Loucy (cell line): ENCODE measurements at regions not wholly inside any gene's neighbourhood (a gene's known extent, or its start where the extent isn't known, plus 50 kb on each side); places are given as distances from the start of the nearest gene placed in this dataset.

Source experiments
- H2AFZ ChIP-seq: fragments of 200-600 bp; sonication (generic); 2 replicates; pipeline ENCODE4 v1.6.0; 2016; ENCODE audit warnings: antibody characterized with exemption, mild to moderate bottlenecking, low read length, moderate library complexity
- H3F3A ChIP-seq: fragments of 200-600 bp; 2 replicates; pipeline ENCODE4 v1.6.0; 2016; ENCODE audit warnings: antibody characterized with exemption, low read depth, mild to moderate bottlenecking
- H3K27me3 ChIP-seq: fragments of 200-600 bp; sonication (generic); 2 replicates; pipeline ENCODE4 v1.6.1; 2014; ENCODE audit warnings: low read length, mild to moderate bottlenecking; ENCODE audit not compliant: insufficient read depth, poor library complexity, severe bottlenecking
- H3K36me3 ChIP-seq: fragments of 200-600 bp; sonication (generic); 2 replicates; pipeline ENCODE4 v1.6.1; 2016; ENCODE audit warnings: low read length; ENCODE audit not compliant: insufficient read depth
- H3K4me1 ChIP-seq: fragments of 200-600 bp; sonication (generic); 2 replicates; pipeline ENCODE4 v1.5.1; 2014; ENCODE audit warnings: low read length, mild to moderate bottlenecking; ENCODE audit not compliant: insufficient read depth, poor library complexity, severe bottlenecking
- H3K4me2 ChIP-seq: fragments of 200-600 bp; sonication (generic); 2 replicates; pipeline ENCODE4 v1.6.0; 2014; ENCODE audit warnings: antibody characterized with exemption, low read length, low read depth, mild to moderate bottlenecking; ENCODE audit not compliant: poor library complexity, severe bottlenecking
- H3K4me3 ChIP-seq: fragments of 200-600 bp; sonication (generic); 2 replicates; pipeline ENCODE4 v1.5.1; 2014; ENCODE audit warnings: low read length, mild to moderate bottlenecking, mixed read lengths; ENCODE audit not compliant: poor library complexity, severe bottlenecking
- H3K79me2 ChIP-seq: fragments of 200-600 bp; sonication (generic); 2 replicates; pipeline ENCODE4 v1.6.1; 2014; ENCODE audit warnings: low read length; ENCODE audit not compliant: insufficient read depth
- H3K9ac ChIP-seq: fragments of 200-600 bp; sonication (generic); 2 replicates; pipeline ENCODE4 v1.6.0; 2014; ENCODE audit warnings: mild to moderate bottlenecking, low read depth, low read length, moderate library complexity; ENCODE audit not compliant: poor library complexity, severe bottlenecking
- H3K9me2 ChIP-seq: fragments of 200-600 bp; sonication (generic); replicated peaks from 2 replicates; pipeline ENCODE4 v1.6.1; 2016; ENCODE audit warnings: low read depth, low read length, mixed read lengths
- H3K9me3 ChIP-seq: fragments of 200-600 bp; sonication (generic); 2 replicates; pipeline ENCODE4 v1.6.1; 2014; ENCODE audit warnings: mild to moderate bottlenecking, antibody characterized with exemption, low read length, low read depth; ENCODE audit not compliant: insufficient read depth
- H4K20me1 ChIP-seq: fragments of 200-600 bp; sonication (generic); 2 replicates; pipeline ENCODE4 v1.6.0; 2014; ENCODE audit warnings: antibody characterized with exemption, low read length, mild to moderate bottlenecking; ENCODE audit not compliant: insufficient read depth, poor library complexity, severe bottlenecking
- CTCF ChIP-seq: fragments of 200-600 bp; sonication (generic); conservative IDR thresholded peaks from 2 replicates; pipeline ENCODE4 v1.5.1; 2014; ENCODE audit warnings: mild to moderate bottlenecking, antibody characterized with exemption, low read length
- EZH2phosphoT487 ChIP-seq: fragments of 200-600 bp; IDR thresholded peaks from 2 replicates; pipeline ENCODE4 v1.6.1; 2018; ENCODE audit warnings: antibody characterized with exemption, mild to moderate bottlenecking, moderate library complexity, borderline replicate concordance

- Histone ChIP-seq H3K4me2 (no peak overlapping the region), H3K27me3 (no peaks in the 10 kb centered on the region), H3K9ac (no peak overlapping the region), H3K4me3 (no peak overlapping the region), H3F3A (no peaks in the 10 kb centered on the region), H3K79me2 (no peaks in the 10 kb centered on the region), H4K20me1 (no peaks in the 10 kb centered on the region), H3K36me3 (no peaks in the 10 kb centered on the region), H3K9me3 (no peaks in the 10 kb centered on the region), H3K9me2 (no peaks in the 10 kb centered on the region), H3K4me1 (no peaks in the 10 kb centered on the region), H2AFZ (no peak overlapping the region)
- TF ChIP-seq CTCF (no peak), EZH2phosphoT487 (no peak)
Measured at GRCh38 chr15:46595016-46595415, 960.2 kb downstream of the SQOR start.

GRCh38 chr15:46607077-46607476 is 972.2 kb downstream of the SQOR start:
- TF ChIP-seq EZH2phosphoT487 (no peak), CTCF (no peak)
- H3K9me2 ChIP-seq = no peaks in the 10 kb centered on the region
- H3K4me1 ChIP-seq = no peaks in the 10 kb centered on the region
- no peaks in the 10 kb centered on the region for H4K20me1 ChIP-seq
- H3K4me2 ChIP-seq = no peak overlapping the region
- H3K9me3 ChIP-seq = no peaks in the 10 kb centered on the region
- no peak overlapping the region for H3K4me3 ChIP-seq
- no peaks in the 10 kb centered on the region for H3F3A ChIP-seq
- no peak overlapping the region for H2AFZ ChIP-seq
- no peak overlapping the region for H3K9ac ChIP-seq
- H3K36me3 ChIP-seq = no peaks in the 10 kb centered on the region
- H3K27me3 ChIP-seq = no peaks in the 10 kb centered on the region
- H3K79me2 ChIP-seq = no peaks in the 10 kb centered on the region

- H3K4me2 ChIP-seq = no peak overlapping the region
- no peaks in the 10 kb centered on the region for H3K36me3 ChIP-seq
- H3K27me3 ChIP-seq = no peaks in the 10 kb centered on the region
- no peak overlapping the region for H2AFZ ChIP-seq
- H3K4me3 ChIP-seq = no peak overlapping the region
- no peaks in the 10 kb centered on the region for H3F3A ChIP-seq
- no peak overlapping the region for H3K9ac ChIP-seq
- TF ChIP-seq EZH2phosphoT487 = no peak
- TF ChIP-seq CTCF = no peak
- peaks cover 3% of the 10 kb centered on the region; the same call in 1 of the 2 replicates for H3K9me3 ChIP-seq
- no peaks in the 10 kb centered on the region for H3K9me2 ChIP-seq
- H4K20me1 ChIP-seq = no peaks in the 10 kb centered on the region
- H3K4me1 ChIP-seq = no peaks in the 10 kb centered on the region
- no peaks in the 10 kb centered on the region for H3K79me2 ChIP-seq
Measured at GRCh38 chr15:46616033-46616432, 981.2 kb downstream of the SQOR start.
